Activated CD8-positive, alpha-beta T cell treated with anti-CD3 and anti-CD28 coated beads for 36 hours (primary cell): ENCODE measurements at regions not wholly inside any gene's neighbourhood (a gene's known extent, or its start where the extent isn't known, plus 50 kb on each side); places are given as distances from the start of the nearest gene placed in this dataset.

Experiments
- ATAC-seq: fragments of 200-7000 bp; cut with Tn5 transposase; one replicate; pipeline ENCODE4 v1.10.0; 2021; ENCODE audit warnings: mild to moderate bottlenecking, moderate library complexity
- CTCF ChIA-PET: fragments of 350-600 bp; sonication (Branson Sonifier 250); formaldehyde crosslinking; loops from one replicate; lab custom pipeline; 2021; ENCODE audit warnings: antibody characterized with exemption; lab: Charles Lee
- POLR2A ChIA-PET: fragments of 350-600 bp; sonication (Branson Sonifier 250); formaldehyde crosslinking; loops from one replicate; lab custom pipeline; 2021; ENCODE audit warnings: antibody characterized with exemption; lab: Charles Lee
- DNase-seq: peaks from one replicate; pipeline ENCODE4 v3.0.0-alpha.2; 2020
- H3K27ac Mint-ChIP-seq: one replicate; pipeline ENCODE4 v1.8.0; 2021; ENCODE audit warnings: mild to moderate bottlenecking, mixed read lengths
- H3K27me3 Mint-ChIP-seq: one replicate; pipeline ENCODE4 v1.8.0; 2021; ENCODE audit warnings: mixed read lengths
- H3K36me3 Mint-ChIP-seq: one replicate; pipeline ENCODE4 v1.8.0; 2021; ENCODE audit warnings: low read depth, mixed read lengths
- H3K4me1 Mint-ChIP-seq: one replicate; pipeline ENCODE4 v1.8.0; 2021; ENCODE audit warnings: low read depth, mixed read lengths
- H3K4me3 Mint-ChIP-seq: one replicate; pipeline ENCODE4 v1.8.0; 2021; ENCODE audit warnings: mild to moderate bottlenecking, moderate library complexity, mixed read lengths
- H3K9me3 Mint-ChIP-seq: one replicate; pipeline ENCODE4 v1.8.0; 2021; ENCODE audit warnings: mixed read lengths
- CTCF ChIP-seq: fragments of 200-600 bp; IDR thresholded peaks from one replicate; pipeline ENCODE4 v1.8.0; 2022; ENCODE audit warnings: antibody characterized with exemption, mild to moderate bottlenecking
- intact Hi-C: fragments of 100-400 bp; cut with micrococcal nuclease; formaldehyde crosslinking; loops from one replicate; pipeline ENCODE4 v1.10.0; 2022

GRCh38 chr13:37491661-37492060 lies 106.9 kb downstream of the POSTN start:
- DNase-seq (no peak), ATAC-seq (no peak)
- no peaks in the 10 kb centered on the region for H3K4me1 Mint-ChIP-seq
- H3K36me3 Mint-ChIP-seq = no peaks in the 10 kb centered on the region
- H3K27ac Mint-ChIP-seq = no peak overlapping the region
- TF ChIP-seq CTCF = no peak
- no peak overlapping the region for H3K4me3 Mint-ChIP-seq
- POLR2A ChIA-PET = no interaction called here
- peaks cover 1% of the 10 kb centered on the region for H3K9me3 Mint-ChIP-seq
- intact Hi-C loops = no loop called here
- CTCF ChIA-PET = no interaction called here
- H3K27me3 Mint-ChIP-seq = no peaks in the 10 kb centered on the region

- peaks cover 1% of the 10 kb centered on the region for H3K9me3 Mint-ChIP-seq
- ChIA-PET POLR2A (no interaction called here), CTCF (interaction anchor here (0.8 kb wide), 1 partner anchor 131 kb away, joined by 3 read pairs; no protein-coding TSS in a partner anchor)
- no peaks in the 10 kb centered on the region for H3K27me3 Mint-ChIP-seq
- intact Hi-C loops = no loop called here
- H3K4me1 Mint-ChIP-seq = no peaks in the 10 kb centered on the region
- DNase-seq (no peak), ATAC-seq (no peak)
- no peak overlapping the region for H3K4me3 Mint-ChIP-seq
- H3K36me3 Mint-ChIP-seq = no peaks in the 10 kb centered on the region
- TF ChIP-seq CTCF = no peak
- H3K27ac Mint-ChIP-seq = no peak overlapping the region
Measured at GRCh38 chr13:37490176-37490779, 108.3 kb downstream of the POSTN start.

- ChIA-PET CTCF (no interaction called here), POLR2A (no interaction called here)
- no peaks in the 10 kb centered on the region for H3K36me3 Mint-ChIP-seq
- intact Hi-C loops = no loop called here
- no peaks in the 10 kb centered on the region for H3K4me1 Mint-ChIP-seq
- ATAC-seq (no peak), DNase-seq (no peak)
- no peak overlapping the region for H3K4me3 Mint-ChIP-seq
- no peak for TF ChIP-seq CTCF
- no peak overlapping the region for H3K27ac Mint-ChIP-seq
- H3K9me3 Mint-ChIP-seq = peaks cover 1% of the 10 kb centered on the region
- no peaks in the 10 kb centered on the region for H3K27me3 Mint-ChIP-seq
Measured at GRCh38 chr13:37488726-37489125, 109.8 kb downstream of the POSTN start.

- H3K9me3 Mint-ChIP-seq = peaks cover 1% of the 10 kb centered on the region
- ATAC-seq (no peak), DNase-seq (no peak)
- ChIA-PET CTCF (no interaction called here), POLR2A (no interaction called here)
- no peak for TF ChIP-seq CTCF
- H3K4me3 Mint-ChIP-seq = no peak overlapping the region
- no peak overlapping the region for H3K27ac Mint-ChIP-seq
- intact Hi-C loops = no loop called here
- no peaks in the 10 kb centered on the region for H3K27me3 Mint-ChIP-seq
- H3K4me1 Mint-ChIP-seq = no peaks in the 10 kb centered on the region
- H3K36me3 Mint-ChIP-seq = no peaks in the 10 kb centered on the region
Measured at GRCh38 chr13:37486171-37486681, 112.3 kb downstream of the POSTN start.

GRCh38 chr13:37485756-37486155 lies 112.8 kb downstream of the POSTN start:
- Mint-ChIP-seq H3K4me1 (no peaks in the 10 kb centered on the region), H3K36me3 (no peaks in the 10 kb centered on the region), H3K27ac (no peak overlapping the region), H3K27me3 (no peaks in the 10 kb centered on the region), H3K9me3 (no peaks in the 10 kb centered on the region), H3K4me3 (no peak overlapping the region)
- ChIA-PET POLR2A (no interaction called here), CTCF (interaction anchor here (0.8 kb wide), 1 partner anchor 9 kb away, joined by 3 read pairs; no protein-coding TSS in a partner anchor)
- intact Hi-C loops = no loop called here
- no peak for TF ChIP-seq CTCF
- ATAC-seq = no peak
- DNase-seq = no peak
